ENCODE measurements at regions not wholly inside any gene's neighbourhood (a gene's known extent, or its start where the extent isn't known, plus 50 kb on each side); places are given as distances from the start of the nearest gene placed in this dataset.
"Not testable (repeated sequence)": the region's sequence is repeated elsewhere in the genome, so short reads cannot be mapped to it uniquely, and the experiment has no call there.

DNA sequence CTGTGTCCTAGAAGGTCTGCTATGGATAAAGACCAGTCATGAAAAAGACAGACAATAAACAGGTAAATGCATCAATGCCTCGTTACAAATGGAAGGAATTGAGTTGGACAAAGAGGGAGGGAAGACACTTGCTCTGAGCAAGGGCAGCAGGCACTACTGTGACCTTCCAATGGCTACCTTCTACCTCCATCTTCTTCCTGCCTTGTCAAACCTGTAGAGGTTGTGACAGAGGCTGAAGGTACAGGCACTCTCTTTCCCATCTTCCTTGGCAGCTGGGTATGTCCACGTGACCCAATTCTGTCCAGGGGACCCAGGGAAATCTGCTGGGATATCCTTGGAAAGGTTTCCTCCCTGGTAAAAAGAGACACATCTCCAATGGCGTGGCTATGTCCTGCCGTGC lies 274.8 kb downstream of the TFAP2C start:
- DNase-seq, result no peak
- peaks cover 4% of the 10 kb centered on the region for H3K27me3 Mint-ChIP-seq
- H3K9me3 ChIP-seq (ENCODE audit: control insufficient read depth, low read length, poor library complexity, severe bottlenecking), result no peaks in the 10 kb centered on the region
- H3K27ac Mint-ChIP-seq, result no peak overlapping the region
- no peak overlapping the region for H3K4me3 Mint-ChIP-seq
- no peak for ATAC-seq
- no peaks in the 10 kb centered on the region for H3K4me1 Mint-ChIP-seq
- H3K36me3 Mint-ChIP-seq (ENCODE audit: low read depth), result no peaks in the 10 kb centered on the region

DNA sequence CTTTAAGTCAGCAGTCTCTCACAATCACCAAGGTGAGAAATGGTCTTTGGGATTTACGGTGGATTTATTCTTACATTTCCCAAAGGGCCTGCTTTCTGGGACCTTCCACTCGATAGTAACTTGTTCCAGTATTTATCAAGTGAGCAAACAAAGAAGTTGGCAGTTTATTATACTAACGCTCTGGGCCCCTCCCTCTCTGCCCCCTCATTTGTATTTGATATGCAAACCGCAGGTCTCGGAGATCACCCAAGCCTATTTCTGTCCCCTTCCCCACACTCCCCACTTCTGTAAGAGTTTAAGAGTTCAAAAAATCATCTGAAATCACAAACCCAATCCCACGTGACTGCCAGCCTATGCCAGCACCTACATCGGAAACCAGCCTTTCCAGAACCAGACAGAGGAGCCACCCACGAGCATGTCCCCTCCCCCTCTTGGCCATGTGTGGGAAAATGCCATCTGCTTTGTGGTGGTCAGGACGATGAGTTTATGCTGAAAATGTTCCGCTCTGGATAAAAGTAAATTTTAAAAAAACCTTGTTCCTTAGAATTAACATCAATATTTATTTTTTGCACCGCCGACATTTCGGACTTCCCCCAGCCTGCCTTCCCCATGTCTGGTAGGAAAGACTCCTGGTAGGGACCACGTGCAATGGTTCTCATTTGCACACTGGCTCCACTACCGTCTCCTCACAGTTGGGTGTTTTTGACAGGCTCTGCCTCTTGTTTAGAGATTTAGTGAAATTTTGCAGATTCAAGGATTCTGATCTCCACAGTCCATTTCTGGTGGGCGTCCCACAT lies 281.0 kb downstream of the TFAP2C start:
- Mint-ChIP-seq H3K4me3 (no peak overlapping the region), H3K27ac (no peak overlapping the region), H3K36me3 (ENCODE audit: low read depth) (no peaks in the 10 kb centered on the region), H3K4me1 (no peaks in the 10 kb centered on the region), H3K27me3 (peaks cover 10% of the 10 kb centered on the region)
- H3K9me3 ChIP-seq (ENCODE audit: control insufficient read depth, low read length, poor library complexity, severe bottlenecking), result no peaks in the 10 kb centered on the region
- ATAC-seq, result no peak
- DNase-seq, result no peak

DNA sequence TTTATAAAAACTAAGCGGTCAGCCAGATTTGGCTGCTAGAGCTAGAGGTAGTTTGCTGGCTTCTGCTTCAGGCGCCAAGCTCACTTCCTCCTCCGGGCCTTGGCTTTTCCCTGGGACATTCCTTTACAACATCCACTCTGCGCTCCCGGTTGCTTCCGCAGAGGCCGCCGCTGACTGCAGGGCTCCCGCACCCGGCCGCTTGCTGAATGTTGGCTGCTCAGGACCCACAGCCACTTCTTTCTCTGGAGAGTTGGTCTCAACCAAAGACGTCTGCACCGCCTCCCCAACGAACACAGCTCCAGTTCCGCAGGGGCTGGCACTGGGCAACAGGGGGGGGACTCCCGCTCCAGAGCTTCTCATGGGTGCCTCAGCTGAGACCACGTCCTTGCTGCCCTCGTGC lies 282.8 kb downstream of the TFAP2C start:
- Mint-ChIP-seq H3K4me3 (no peak overlapping the region), H3K27me3 (peaks cover 10% of the 10 kb centered on the region)

DNA sequence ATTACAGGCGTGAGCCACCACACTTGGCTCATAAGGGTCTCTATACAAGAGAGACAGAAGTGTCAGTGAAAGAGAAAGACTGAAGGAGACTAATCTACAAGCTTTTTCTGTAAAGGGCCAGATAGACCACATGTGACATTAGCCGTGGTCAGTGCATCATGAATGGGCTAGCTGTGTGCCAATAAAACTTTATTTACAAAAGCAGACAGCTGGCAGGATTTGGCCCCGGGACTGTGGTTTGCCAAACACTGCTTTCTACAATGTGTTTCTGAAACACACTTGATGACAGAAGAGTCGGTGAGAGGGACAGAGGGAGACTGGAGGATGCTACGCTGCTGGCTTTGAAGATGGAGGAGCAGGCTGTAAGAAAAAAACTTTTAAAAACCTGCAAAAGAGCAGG lies 285.4 kb downstream of the TFAP2C start:
- Mint-ChIP-seq H3K27me3 (peaks cover 10% of the 10 kb centered on the region), H3K27ac (no peak overlapping the region), H3K4me3 (no peak overlapping the region), H3K36me3 (ENCODE audit: low read depth) (no peaks in the 10 kb centered on the region), H3K4me1 (no peaks in the 10 kb centered on the region)
- ATAC-seq (no peak), DNase-seq (no peak)
- no peaks in the 10 kb centered on the region for H3K9me3 ChIP-seq (ENCODE audit: control insufficient read depth, low read length, poor library complexity, severe bottlenecking)

More for the DNA sequence above, 282.8 kb downstream of the TFAP2C start:
- H3K36me3 Mint-ChIP-seq (ENCODE audit: low read depth), result no peaks in the 10 kb centered on the region
- no peak overlapping the region for H3K27ac Mint-ChIP-seq
- no peaks in the 10 kb centered on the region for H3K4me1 Mint-ChIP-seq
- no peaks in the 10 kb centered on the region for H3K9me3 ChIP-seq (ENCODE audit: control insufficient read depth, low read length, poor library complexity, severe bottlenecking)
- DNase-seq (no peak), ATAC-seq (no peak)

DNA sequence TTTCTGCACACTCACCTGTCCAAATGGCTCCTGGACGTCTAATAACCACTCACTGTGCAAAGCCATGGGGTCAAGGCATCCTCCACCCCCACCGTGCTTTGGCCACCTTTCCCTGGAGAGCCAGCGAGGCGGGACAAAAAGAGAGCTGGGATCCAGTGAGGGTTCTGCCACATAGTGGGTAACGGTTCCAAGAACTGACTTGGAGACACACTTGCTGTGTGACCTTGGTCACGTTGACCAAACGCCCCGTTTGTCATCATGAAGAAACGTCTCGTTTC lies 287.2 kb downstream of the TFAP2C start:
- Mint-ChIP-seq H3K4me3 (no peak overlapping the region), H3K4me1 (no peaks in the 10 kb centered on the region), H3K36me3 (ENCODE audit: low read depth) (no peaks in the 10 kb centered on the region), H3K27ac (no peak overlapping the region), H3K27me3 (peaks cover 10% of the 10 kb centered on the region)
- H3K9me3 ChIP-seq (ENCODE audit: control insufficient read depth, low read length, poor library complexity, severe bottlenecking), result no peaks in the 10 kb centered on the region
- ATAC-seq (no peak), DNase-seq (no peak)

DNA sequence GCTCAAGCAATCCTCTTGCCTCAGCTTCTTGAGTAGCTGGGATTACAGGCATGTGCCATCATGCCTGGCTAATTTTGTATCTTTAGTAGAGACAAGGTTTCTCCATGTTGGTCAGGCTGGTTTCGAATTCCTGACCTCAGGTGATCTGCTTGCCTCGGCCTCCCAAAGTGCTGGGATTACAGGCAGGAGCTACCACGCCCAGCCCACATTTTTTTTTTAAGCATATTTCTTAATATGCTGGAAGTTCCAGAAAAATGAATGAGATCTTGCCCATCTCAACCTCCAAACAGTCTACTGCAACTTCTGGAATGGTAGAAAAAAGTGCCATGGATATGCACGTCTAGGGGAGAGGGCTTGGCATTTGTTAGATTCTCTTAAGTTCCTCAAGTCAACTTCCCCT lies 290.9 kb downstream of the TFAP2C start:
- H3K27ac Mint-ChIP-seq; ATAC-seq; H3K36me3 Mint-ChIP-seq (ENCODE audit: low read depth); H3K4me1 Mint-ChIP-seq; DNase-seq; H3K4me3 Mint-ChIP-seq; H3K9me3 ChIP-seq (ENCODE audit: control insufficient read depth, low read length, poor library complexity, severe bottlenecking): not testable (repeated sequence)
- peaks cover 28% of the 10 kb centered on the region for H3K27me3 Mint-ChIP-seq

DNA sequence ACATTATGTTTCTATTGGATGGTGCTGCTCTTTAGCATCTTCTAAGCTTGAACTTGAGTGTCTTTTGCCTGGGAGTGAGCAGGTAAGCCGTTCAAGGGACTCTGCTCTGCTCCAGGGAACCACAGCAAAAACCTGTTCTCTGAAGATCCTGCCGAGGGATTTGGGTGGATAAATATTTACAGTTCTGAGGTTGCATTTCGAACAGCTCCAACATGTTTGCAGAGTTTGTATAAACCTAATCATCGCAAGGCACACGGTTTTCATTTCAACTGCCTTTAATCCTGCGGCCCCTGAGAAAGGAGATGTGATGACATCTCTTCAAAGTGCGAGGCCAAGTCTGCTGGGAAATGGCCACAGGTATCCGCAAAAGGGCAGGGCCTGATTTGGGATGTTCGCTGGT lies 293.4 kb downstream of the TFAP2C start:
- no peak for DNase-seq
- Mint-ChIP-seq H3K27ac (no peak overlapping the region), H3K4me1 (no peaks in the 10 kb centered on the region), H3K27me3 (peaks cover 50% of the 10 kb centered on the region), H3K4me3 (no peak overlapping the region), H3K36me3 (ENCODE audit: low read depth) (peaks cover 2% of the 10 kb centered on the region)
- H3K9me3 ChIP-seq (ENCODE audit: control insufficient read depth, low read length, poor library complexity, severe bottlenecking), result no peaks in the 10 kb centered on the region
- no peak for ATAC-seq

DNA sequence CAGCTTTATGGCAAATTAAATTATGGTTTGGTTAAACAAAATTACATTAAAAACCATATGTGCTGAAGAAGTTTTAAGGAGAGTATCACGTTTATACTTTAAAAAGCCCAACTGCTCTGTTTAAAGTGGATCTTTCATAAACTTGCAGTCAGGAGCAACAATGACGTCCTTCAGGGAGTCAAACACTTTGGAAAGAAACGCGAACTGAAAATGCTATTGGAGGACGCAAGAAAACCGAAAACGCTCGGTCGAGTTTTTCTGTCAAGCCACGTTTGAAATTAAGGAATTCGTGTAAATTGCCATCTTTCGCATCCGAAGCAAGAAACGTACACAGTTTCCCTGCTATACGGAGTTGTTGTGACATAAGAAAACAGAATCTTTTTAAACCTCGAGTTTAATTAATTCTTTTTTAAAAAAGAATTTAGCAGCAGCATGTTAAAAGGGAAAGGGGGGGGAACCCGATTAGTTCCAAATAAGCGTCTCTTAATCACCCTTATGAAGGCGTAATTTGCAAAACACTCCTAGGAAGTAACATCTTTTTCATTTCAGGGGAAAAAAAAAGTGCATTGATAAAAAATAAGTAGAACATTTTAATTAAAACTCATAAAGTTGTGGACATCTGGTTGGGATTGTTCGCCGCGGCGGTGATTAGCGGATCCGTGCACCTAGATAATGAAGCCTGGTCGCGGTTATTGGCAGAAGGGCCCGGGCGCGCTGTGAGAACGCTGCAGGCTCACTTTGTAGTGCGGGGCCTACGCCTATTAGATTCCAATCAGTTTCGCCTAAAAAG lies 295.4 kb downstream of the TFAP2C start:
- peaks cover 66% of the 10 kb centered on the region for H3K27me3 Mint-ChIP-seq
- H3K27ac Mint-ChIP-seq, result no peak overlapping the region
- no peak overlapping the region for H3K4me3 Mint-ChIP-seq
- no peak for DNase-seq
- ATAC-seq, result no peak
- peaks cover 2% of the 10 kb centered on the region for H3K36me3 Mint-ChIP-seq (ENCODE audit: low read depth)
- no peaks in the 10 kb centered on the region for H3K9me3 ChIP-seq (ENCODE audit: control insufficient read depth, low read length, poor library complexity, severe bottlenecking)
- H3K4me1 Mint-ChIP-seq, result no peaks in the 10 kb centered on the region

DNA sequence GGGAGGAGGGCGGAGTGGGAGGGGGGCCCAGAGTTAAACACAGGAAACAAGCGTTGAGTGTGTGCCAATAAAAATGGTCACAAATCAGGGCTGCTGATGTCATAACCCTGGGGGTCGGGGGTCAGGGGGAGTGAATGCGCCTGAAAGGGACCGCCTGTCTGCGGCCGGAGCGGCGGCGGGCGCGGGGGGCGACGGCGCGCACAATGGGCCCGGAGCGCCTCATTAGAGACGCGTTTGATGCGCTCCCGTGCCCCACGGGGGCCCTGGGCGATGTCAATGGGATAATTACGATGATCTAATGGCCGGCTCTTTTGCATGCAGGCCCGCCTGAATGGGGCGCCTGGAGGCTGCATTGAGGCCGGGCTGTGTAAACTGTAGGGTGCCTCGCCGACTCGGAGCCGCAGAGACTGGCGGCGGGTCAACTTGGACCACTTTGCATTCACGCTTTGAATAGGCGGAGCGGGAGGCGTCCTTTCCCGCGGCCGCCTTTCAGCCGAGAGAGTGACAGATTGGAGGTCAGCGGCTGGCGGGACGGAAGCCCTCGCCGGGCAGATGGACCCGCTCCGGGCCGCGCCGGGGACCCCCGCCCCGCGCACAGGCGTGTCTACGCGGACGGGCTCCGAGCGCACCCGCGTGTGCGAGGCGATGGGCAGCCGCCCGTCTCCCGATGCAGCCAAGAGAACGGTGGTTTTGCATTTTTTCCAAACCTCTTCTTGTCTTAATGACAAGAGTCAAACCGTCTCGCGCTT lies 296.1 kb downstream of the TFAP2C start:
- ATAC-seq, result no peak
- H3K4me3 Mint-ChIP-seq, result no peak overlapping the region
- H3K36me3 Mint-ChIP-seq (ENCODE audit: low read depth), result peaks cover 2% of the 10 kb centered on the region
- H3K9me3 ChIP-seq (ENCODE audit: control insufficient read depth, low read length, poor library complexity, severe bottlenecking), result no peaks in the 10 kb centered on the region
- H3K27ac Mint-ChIP-seq, result no peak overlapping the region
- peaks cover 72% of the 10 kb centered on the region for H3K27me3 Mint-ChIP-seq
- H3K4me1 Mint-ChIP-seq, result no peaks in the 10 kb centered on the region
- DNase-seq, result no peak

DNA sequence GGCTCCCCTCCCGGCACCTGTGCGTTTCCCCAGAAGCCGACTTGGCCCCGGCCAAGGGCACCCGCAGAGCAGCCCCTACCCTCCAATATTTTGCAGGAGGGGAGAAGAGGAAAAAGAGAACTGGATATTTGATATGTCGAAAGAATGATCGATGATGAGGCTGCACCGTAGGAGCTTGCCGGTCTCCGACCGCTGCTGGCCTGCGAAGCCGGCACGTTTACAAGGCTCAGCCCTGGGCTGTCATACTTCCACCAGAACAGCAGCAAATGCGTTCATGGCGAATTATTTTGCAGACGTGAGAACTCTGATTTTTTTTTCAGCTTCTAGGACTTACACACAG lies 296.7 kb downstream of the TFAP2C start:
- H3K4me1 Mint-ChIP-seq, result no peaks in the 10 kb centered on the region
- H3K36me3 Mint-ChIP-seq (ENCODE audit: low read depth), result peaks cover 2% of the 10 kb centered on the region
- H3K27ac Mint-ChIP-seq, result no peak overlapping the region
- DNase-seq (no peak), ATAC-seq (no peak)
- peaks cover 78% of the 10 kb centered on the region for H3K27me3 Mint-ChIP-seq
- no peaks in the 10 kb centered on the region for H3K9me3 ChIP-seq (ENCODE audit: control insufficient read depth, low read length, poor library complexity, severe bottlenecking)
- no peak overlapping the region for H3K4me3 Mint-ChIP-seq

DNA sequence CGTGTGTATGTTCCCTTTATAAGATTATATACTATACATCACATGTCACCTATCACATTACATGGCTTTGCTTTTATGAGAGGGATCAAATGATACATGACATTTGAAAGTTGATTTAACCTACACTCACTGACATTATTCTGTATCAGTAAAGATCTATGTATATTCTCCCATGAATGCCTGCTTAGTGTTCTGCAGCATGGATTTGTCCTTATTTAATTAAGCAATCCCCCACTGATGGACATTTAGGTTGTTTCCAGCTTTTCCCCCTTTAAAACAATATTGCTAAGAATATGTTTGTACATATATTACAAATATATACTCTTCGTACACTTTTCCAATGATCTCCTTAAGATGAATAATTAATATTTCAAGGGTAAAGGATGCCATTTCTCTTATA lies 297.4 kb downstream of the TFAP2C start:
- ATAC-seq (no peak), DNase-seq (no peak)
- Mint-ChIP-seq H3K27ac (no peak overlapping the region), H3K4me1 (no peaks in the 10 kb centered on the region), H3K4me3 (no peak overlapping the region), H3K27me3 (peaks cover 78% of the 10 kb centered on the region), H3K36me3 (ENCODE audit: low read depth) (peaks cover 2% of the 10 kb centered on the region)
- no peaks in the 10 kb centered on the region for H3K9me3 ChIP-seq (ENCODE audit: control insufficient read depth, low read length, poor library complexity, severe bottlenecking)

DNA sequence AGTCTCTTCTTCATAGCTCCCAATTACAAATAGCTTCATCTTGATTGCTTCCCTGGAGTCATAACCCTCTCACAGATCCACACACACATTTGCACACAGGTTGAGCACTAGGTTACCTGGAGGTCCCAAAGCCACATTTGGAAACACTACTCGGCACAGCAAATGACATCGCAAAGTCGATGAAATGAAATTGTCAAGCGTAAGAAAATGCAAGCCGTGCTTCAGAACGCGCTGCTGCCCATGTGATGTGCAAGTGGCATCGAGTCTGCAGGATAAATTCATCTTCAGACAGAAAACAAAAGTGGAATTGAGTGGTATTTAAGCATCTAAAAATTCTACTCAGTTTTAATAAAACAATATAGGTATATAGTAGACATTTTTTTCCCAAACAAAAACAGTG lies 298.0 kb downstream of the TFAP2C start:
- H3K4me1 Mint-ChIP-seq, result no peaks in the 10 kb centered on the region
- H3K36me3 Mint-ChIP-seq (ENCODE audit: low read depth), result peaks cover 2% of the 10 kb centered on the region

DNA sequence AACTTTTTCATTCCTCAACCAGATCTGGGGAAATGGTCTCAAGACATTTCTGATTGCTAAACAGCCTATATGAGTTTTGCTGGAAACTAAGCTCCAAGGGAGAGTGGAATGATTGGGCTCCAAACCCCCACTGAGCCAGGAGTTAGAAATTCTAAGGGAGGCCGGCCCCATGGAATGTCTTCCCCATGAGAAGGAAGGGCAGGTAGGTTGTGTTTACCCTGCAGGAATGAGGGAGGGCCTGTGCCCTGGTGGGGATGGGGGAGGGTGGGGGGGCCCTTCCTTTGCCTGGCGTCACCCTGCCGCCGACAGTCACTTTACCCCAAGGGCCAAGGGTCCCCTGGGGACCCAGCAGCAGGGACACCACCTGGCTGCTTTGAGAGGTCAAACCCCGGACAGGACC lies 298.9 kb downstream of the TFAP2C start:
- H3K27me3 Mint-ChIP-seq, result peaks cover 71% of the 10 kb centered on the region
- no peak for ATAC-seq
- no peaks in the 10 kb centered on the region for H3K4me1 Mint-ChIP-seq
- peaks cover 2% of the 10 kb centered on the region for H3K36me3 Mint-ChIP-seq (ENCODE audit: low read depth)
- DNase-seq, result no peak
- H3K4me3 Mint-ChIP-seq, result no peak overlapping the region
- no peaks in the 10 kb centered on the region for H3K9me3 ChIP-seq (ENCODE audit: control insufficient read depth, low read length, poor library complexity, severe bottlenecking)
- H3K27ac Mint-ChIP-seq, result no peak overlapping the region

More for the DNA sequence above, 298.0 kb downstream of the TFAP2C start:
- DNase-seq (no peak), ATAC-seq (no peak)
- H3K27me3 Mint-ChIP-seq, result peaks cover 78% of the 10 kb centered on the region
- no peak overlapping the region for H3K4me3 Mint-ChIP-seq
- H3K27ac Mint-ChIP-seq, result no peak overlapping the region
- no peaks in the 10 kb centered on the region for H3K9me3 ChIP-seq (ENCODE audit: control insufficient read depth, low read length, poor library complexity, severe bottlenecking)

Data from T-helper 17 cell (primary cell).